K562 (cell line): ENCODE measurements at regions not wholly inside any gene's neighbourhood (a gene's known extent, or its start where the extent isn't known, plus 50 kb on each side); places are given as distances from the start of the nearest gene placed in this dataset.

Experiments
- ATAC-seq: fragments of 200-7000 bp; cut with Tn5 transposase; 3 replicates; pipeline ENCODE4 v1.9.1; 2020; ENCODE audit warnings: moderate library complexity
- BruUV-seq: library from RNA; stranded (reverse); fragments of 400-500 nt; replicated peaks from 2 replicates; lab custom pipeline; 2021; lab: Mats Ljungman, UMichigan
- CTCF ChIA-PET: fragments of 300-600 bp; formaldehyde crosslinking; extraction: SDS; loops from one replicate; lab custom pipeline; 2021; ENCODE audit warnings: low intra/inter-chr PET ratio; lab: Yijun Ruan, JAX
- POLR2A ChIA-PET: fragments of 300-600, 350-650 bp; sonication (Branson Sonifier 250); formaldehyde crosslinking; extraction: SDS; loops from one replicate; lab custom pipeline; 2021; ENCODE audit warnings: antibody characterized with exemption, inconsistent platforms; lab: Yijun Ruan, JAX
- DNase-seq, 4 experiments: peaks; one replicate each; pipeline versions ENCODE4 v3.0.0 to v3.0.0-alpha.2; 2011 to 2018; ENCODE audit warnings: low spot score in 3 of 4, mixed read lengths in 3 of 4; ENCODE audit errors: extremely low read depth in 1 of 4
- FAIRE-seq: peaks from 2 replicates; lab custom pipeline; 2011; peaks lifted over from hg19 to GRCh38; lab: Jason Lieb, UNC
- H2AFZ ChIP-seq: 2 replicates; pipeline ENCODE4 v1.6.0; 2011; ENCODE audit warnings: low read depth, low read length, control low read depth, inconsistent platforms
- H3K27ac ChIP-seq: fragments of 200-600 bp; 3 replicates; pipeline ENCODE4 v1.8.0; 2011; ENCODE audit warnings: low read depth, mild to moderate bottlenecking, control low read depth, inconsistent platforms, low read length, moderate library complexity, mixed read lengths; ENCODE audit errors: extremely low read depth
- H3K27me3 ChIP-seq, 2 experiments: fragments of 300-600 bp in 1 of 2; 2 replicates in 1 of 2; 3 replicates in 1 of 2; pipeline versions ENCODE4 v1.6.0 to v1.8.0; 2011; ENCODE audit warnings: inconsistent platforms in 2 of 2, low read length in 2 of 2, mild to moderate bottlenecking in 1 of 2, mixed read lengths in 1 of 2, moderate library complexity in 1 of 2; ENCODE audit not compliant: control insufficient read depth in 2 of 2, insufficient read depth in 2 of 2
- H3K36me3 ChIP-seq: fragments of 300-600 bp; 3 replicates; pipeline ENCODE4 v1.8.0; 2011; ENCODE audit warnings: mild to moderate bottlenecking, low read length, inconsistent platforms; ENCODE audit not compliant: control insufficient read depth, insufficient read depth
- H3K4me1 ChIP-seq, 2 experiments: fragments of 200-600 bp in 1 of 2; replicated peaks in 1 of 2; 2 replicates in 1 of 2; 3 replicates in 1 of 2; pipeline versions ENCODE4 v1.5.1 to v1.8.0; 2011; ENCODE audit warnings: inconsistent platforms in 2 of 2, low read length in 2 of 2, mild to moderate bottlenecking in 1 of 2, mixed read lengths in 1 of 2, moderate library complexity in 1 of 2; ENCODE audit not compliant: control insufficient read depth in 2 of 2, insufficient read depth in 2 of 2
- H3K4me2 ChIP-seq: 2 replicates; pipeline ENCODE4 v1.6.1; 2011; ENCODE audit warnings: low read length, control low read depth, inconsistent platforms, mixed read lengths; ENCODE audit not compliant: insufficient read depth
- H3K4me3 ChIP-seq: fragments of 200-600 bp; sonication (generic), shearing (Covaris generic); 2 replicates; pipeline ENCODE4 v1.5.1; 2016; ENCODE audit warnings: control low read depth, inconsistent platforms
- H3K79me2 ChIP-seq: fragments of 200-600 bp; 3 replicates; pipeline ENCODE4 v1.8.0; 2011; ENCODE audit warnings: low read length, inconsistent platforms; ENCODE audit not compliant: control insufficient read depth, insufficient read depth
- H3K9ac ChIP-seq, 2 experiments: 2 replicates each; pipeline versions ENCODE4 v1.6.0 to v1.6.1; 2011; ENCODE audit warnings: low read depth in 2 of 2, low read length in 2 of 2, control low read depth in 1 of 2, inconsistent platforms in 1 of 2, mild to moderate bottlenecking in 1 of 2, mixed read lengths in 1 of 2; ENCODE audit not compliant: insufficient read depth in 1 of 2
- H3K9me1 ChIP-seq: one replicate; pipeline ENCODE4 v1.6.0; 2011; ENCODE audit warnings: inconsistent platforms, mild to moderate bottlenecking, low read length, moderate library complexity; ENCODE audit not compliant: control insufficient read depth, insufficient read depth
- H3K9me3 ChIP-seq: replicated peaks from 2 replicates; pipeline ENCODE4 v1.5.1; 2011; ENCODE audit warnings: low read depth, low read length, inconsistent platforms; ENCODE audit not compliant: control insufficient read depth, insufficient read depth
- H4K20me1 ChIP-seq: replicated peaks from 2 replicates; pipeline ENCODE4 v1.6.1; 2011; ENCODE audit warnings: low read length, inconsistent platforms, mixed read lengths; ENCODE audit not compliant: control insufficient read depth, insufficient read depth
- EGR1 ChIP-seq: fragments of 450-650 bp; conservative IDR thresholded peaks from 2 replicates; pipeline ENCODE4 v1.6.1; 2017; ENCODE audit warnings: mild to moderate bottlenecking
- ELF1 ChIP-seq: fragments of 200-800 bp; sonication (Bioruptor generic); IDR thresholded peaks from 2 replicates; pipeline ENCODE4 v1.6.1; 2016; ENCODE audit warnings: missing genetic modification characterization, missing compliant biosample characterization
- RUNX1 ChIP-seq: sonication (generic); IDR thresholded peaks from 2 replicates; pipeline ENCODE4 v1.6.1; 2016; ENCODE audit warnings: antibody characterized with exemption, low read depth
- SMAD2 ChIP-seq: fragments of 150-350 bp; IDR thresholded peaks from 2 replicates; pipeline ENCODE4 v1.6.1; 2014; ENCODE audit warnings: low read depth, mild to moderate bottlenecking, low read length
- YY1 ChIP-seq, 3 experiments: IDR thresholded peaks; 2 replicates each; pipeline ENCODE4 v1.6.1; 2011; ENCODE audit warnings: low read length in 2 of 3, mild to moderate bottlenecking in 2 of 3, moderate library complexity in 2 of 3, borderline replicate concordance in 1 of 3, control low read depth in 1 of 3, low read depth in 1 of 3; ENCODE audit not compliant: insufficient read depth in 3 of 3, insufficient replicate concordance in 2 of 3, control insufficient read depth in 1 of 3, insufficient read length in 1 of 3; ENCODE audit errors: extremely low read depth in 1 of 3
- ZC3H11A ChIP-seq: IDR thresholded peaks from 2 replicates; pipeline ENCODE4 v1.6.1; 2012; ENCODE audit warnings: low read depth, low read length, improper control_type of control experiment
- ZNF707 ChIP-seq: fragments of 250-450 bp; sonication (Bioruptor Pico); conservative IDR thresholded peaks from 2 replicates; pipeline ENCODE4 v1.8.0; 2022; ENCODE audit warnings: inconsistent platforms, mild to moderate bottlenecking, moderate library complexity
- WGBS: fragments of 100-300 bp; shearing (Covaris generic); methylation state at CpG from one replicate; pipeline ENCODE4 v1.1.6; 2016; ENCODE audit warnings: low coverage, mixed read lengths; ENCODE audit not compliant: insufficient coverage; ENCODE audit errors: missing lambda C conversion rate; 5-methylcytosine and 5-hydroxymethylcytosine counted together
- in situ Hi-C: fragments of 300-500 bp; cut with MboI; formaldehyde crosslinking; loops from 4 replicates; pipeline ENCODE4 v1.15.0; 2018; ENCODE audit warnings: inconsistent platforms, mixed read lengths
- intact Hi-C: fragments of 100-400 bp; cut with micrococcal nuclease; formaldehyde crosslinking; loops from 2 replicates; pipeline ENCODE4 v1.14.2; 2022

GRCh38 chr12:28059668-28060067, 87.1 kb upstream of the PTHLH start (continued):
- TF ChIP-seq ZNF707 (CRISPR knock-in tag) (no peak), SMAD2 (no peak), ZC3H11A (no peak), ELF1 (tag) (no peak), YY1 (IDR thresholded peaks at IDR 0.05; ENCODE audit: borderline replicate concordance in 1 of 3, control insufficient read depth in 1 of 3, extremely low read depth in 1 of 3, insufficient read depth in 3 of 3, insufficient read length in 1 of 3, insufficient replicate concordance in 2 of 3, low read depth in 1 of 3, low read length in 2 of 3) (no peak)

- peak; percentile 26 for TF ChIP-seq EGR1
- no peak for TF ChIP-seq RUNX1
- Histone ChIP-seq H3K79me2 (no peaks in the 10 kb centered on the region), H3K4me2 (no peak overlapping the region), H4K20me1 (no peaks in the 10 kb centered on the region), H3K36me3 (no peaks in the 10 kb centered on the region), H3K27ac (no peak overlapping the region), H3K9me3 (no peaks in the 10 kb centered on the region), H3K9me1 (no peaks in the 10 kb centered on the region), H3K9ac (no peak overlapping the region), H3K4me1 (no peaks in the 10 kb centered on the region), H3K4me3 (no peak overlapping the region), H2AFZ (peak overlapping the region; percentile 56; the same call in 1 of the 2 replicates), H3K27me3 (no peaks in the 10 kb centered on the region)
- intact Hi-C loops (no loop called here), in situ Hi-C loops (no loop called here)
- POLR2A ChIA-PET = no interaction called here
- peak; percentile 80 for FAIRE-seq
- no TSS peak for BruUV-seq
- WGBS = 66% methylated on average over 6 of the region's 6 CpGs
- ATAC-seq = no peak
- no peak for DNase-seq
- CTCF ChIA-PET = no interaction called here
Observed at GRCh38 chr12:28060871-28061270, 88.3 kb upstream of the PTHLH start.
